ENCODE measurements at regions not wholly inside any gene's neighbourhood (a gene's known extent, or its start where the extent isn't known, plus 50 kb on each side); places are given as distances from the start of the nearest gene placed in this dataset.

GRCh38 chr20:12055161-12055560 is 137.5 kb downstream of the BTBD3 start:
- TF ChIP-seq CTCF (IDR thresholded peaks at IDR 0.05 in 8 of 11, conservative IDR thresholded peaks at IDR 0.05 in 3 of 11) (no peak), POLR2A (IDR thresholded peaks at IDR 0.05) (no peak)
